ENCODE measurements at regions not wholly inside any gene's neighbourhood (a gene's known extent, or its start where the extent isn't known, plus 50 kb on each side); places are given as distances from the start of the nearest gene placed in this dataset.

DNA sequence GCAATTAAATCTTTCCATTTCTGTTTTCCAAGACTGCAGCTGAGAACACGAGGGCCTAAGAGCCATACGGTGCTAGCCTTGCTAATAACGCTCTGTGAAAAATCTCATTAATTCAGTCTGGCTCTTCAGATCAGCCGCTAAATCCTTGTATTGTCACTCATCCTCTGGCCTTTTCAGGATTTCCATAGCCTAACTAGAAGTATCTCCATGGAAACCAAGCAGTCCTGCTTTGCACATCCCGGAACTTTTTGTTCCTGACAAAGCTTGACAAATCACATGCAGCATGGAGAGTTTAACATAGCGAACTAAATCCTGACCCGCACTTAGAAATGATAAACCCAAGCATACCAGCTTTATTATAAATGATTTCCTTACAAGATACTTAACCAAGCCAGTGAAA, 383.7 kb downstream of the CD83 start:
- CTCF ChIA-PET = interaction anchor here (0.7 kb wide), 1 partner anchor 15 kb away, joined by 3 read pairs; no protein-coding TSS in a partner anchor
- H3K9me2 ChIP-seq (ENCODE audit: insufficient read depth) = no peaks in the 10 kb centered on the region
- RAD21 ChIA-PET (ENCODE audit: low non-redundant PET in 1 of 2, low total read pairs in 2 of 2, uncharacterized antibody in 2 of 2, unreplicated experiment in 2 of 2) = no interaction called here
- H3K79me2 ChIP-seq (ENCODE audit: insufficient read depth, low read length) = no peaks in the 10 kb centered on the region
- no peak overlapping the region for H3K4me3 ChIP-seq (replicated peaks in 1 of 2; ENCODE audit: low read depth in 1 of 2, low read length in 2 of 2)
- peaks cover 9 to 28% of the 10 kb centered on the region in 2 experiments for H3K4me1 ChIP-seq (ENCODE audit: control insufficient read depth in 1 of 2, insufficient read depth in 2 of 2, low read length in 2 of 2)
- TF ChIP-seq EZH2 (IDR thresholded peaks at IDR 0.05) = no peak
- no peak for TF ChIP-seq JUND (IDR thresholded peaks at IDR 0.05)
- TF ChIP-seq RAD21 (IDR thresholded peaks at IDR 0.05; ENCODE audit: low read depth) = no peak
- TF ChIP-seq, protein P1, sequence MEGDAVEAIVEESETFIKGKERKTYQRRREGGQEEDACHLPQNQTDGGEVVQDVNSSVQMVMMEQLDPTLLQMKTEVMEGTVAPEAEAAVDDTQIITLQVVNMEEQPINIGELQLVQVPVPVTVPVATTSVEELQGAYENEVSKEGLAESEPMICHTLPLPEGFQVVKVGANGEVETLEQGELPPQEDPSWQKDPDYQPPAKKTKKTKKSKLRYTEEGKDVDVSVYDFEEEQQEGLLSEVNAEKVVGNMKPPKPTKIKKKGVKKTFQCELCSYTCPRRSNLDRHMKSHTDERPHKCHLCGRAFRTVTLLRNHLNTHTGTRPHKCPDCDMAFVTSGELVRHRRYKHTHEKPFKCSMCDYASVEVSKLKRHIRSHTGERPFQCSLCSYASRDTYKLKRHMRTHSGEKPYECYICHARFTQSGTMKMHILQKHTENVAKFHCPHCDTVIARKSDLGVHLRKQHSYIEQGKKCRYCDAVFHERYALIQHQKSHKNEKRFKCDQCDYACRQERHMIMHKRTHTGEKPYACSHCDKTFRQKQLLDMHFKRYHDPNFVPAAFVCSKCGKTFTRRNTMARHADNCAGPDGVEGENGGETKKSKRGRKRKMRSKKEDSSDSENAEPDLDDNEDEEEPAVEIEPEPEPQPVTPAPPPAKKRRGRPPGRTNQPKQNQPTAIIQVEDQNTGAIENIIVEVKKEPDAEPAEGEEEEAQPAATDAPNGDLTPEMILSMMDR (IDR thresholded peaks at IDR 0.05 in 2 of 3, conservative IDR thresholded peaks at IDR 0.05 in 1 of 3; ENCODE audit: borderline replicate concordance in 1 of 3, insufficient read depth in 1 of 3, low read depth in 2 of 3, low read length in 2 of 3) = no peak
- no peaks in the 10 kb centered on the region for H3K27me3 ChIP-seq (ENCODE audit: insufficient read depth, low read length)
- intact Hi-C loops (cut with micrococcal nuclease) = no loop called here
- no peak overlapping the region for H2AFZ ChIP-seq (ENCODE audit: low read depth, low read length, poor library complexity, severe bottlenecking)
- no peaks in the 10 kb centered on the region for H4K20me1 ChIP-seq (ENCODE audit: insufficient read depth)
- BruUV-seq (replicated peaks) = no TSS peak
- H3K4me2 ChIP-seq (ENCODE audit: low read length) = no peak overlapping the region
- H3K9me3 ChIP-seq (ENCODE audit: control insufficient read depth in 1 of 2, insufficient read depth in 1 of 2, low read depth in 1 of 2, low read length in 2 of 2) = no peaks in the 10 kb centered on the region
- POLR2A ChIA-PET = no interaction called here
- no peak for ATAC-seq
- H3K9ac ChIP-seq (ENCODE audit: low read length) = no peak overlapping the region
- no peak for DNase-seq (ENCODE audit: low read depth, low spot score)
- no peak overlapping the region for H3K27ac ChIP-seq (ENCODE audit: low read depth, low read length)
- no peaks in the 10 kb centered on the region for H3K36me3 ChIP-seq (ENCODE audit: control insufficient read depth in 1 of 2, insufficient read depth in 2 of 2, low read length in 2 of 2)

DNA sequence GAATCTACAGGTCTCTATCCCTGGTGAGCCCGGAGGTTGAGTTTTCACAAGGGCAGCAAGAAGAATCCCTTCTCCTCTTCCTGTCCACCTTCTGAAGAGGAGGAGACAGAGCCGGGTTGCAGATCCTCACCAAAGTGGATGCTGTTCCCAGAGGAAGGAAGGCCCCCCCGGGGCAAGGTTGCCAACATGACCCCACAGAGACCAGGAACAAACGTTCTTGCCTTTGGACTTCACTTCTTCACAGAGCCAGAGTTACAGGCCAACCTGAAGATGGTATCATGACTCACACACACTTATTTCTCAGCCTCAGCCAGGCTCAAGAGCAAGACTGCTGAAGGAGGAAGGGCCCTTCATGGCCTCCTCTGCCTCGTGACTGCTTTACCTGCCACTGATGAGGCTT, 384.3 kb downstream of the CD83 start:
- no peaks in the 10 kb centered on the region for H3K9me2 ChIP-seq (ENCODE audit: insufficient read depth)
- no peak overlapping the region for H3K27ac ChIP-seq (ENCODE audit: low read depth, low read length)
- no peaks in the 10 kb centered on the region for H3K9me3 ChIP-seq (ENCODE audit: control insufficient read depth in 1 of 2, insufficient read depth in 1 of 2, low read depth in 1 of 2, low read length in 2 of 2)
- intact Hi-C loops (cut with micrococcal nuclease) = no loop called here
- H3K4me2 ChIP-seq (ENCODE audit: low read length) = peak overlapping the region; percentile 4; the same call in 1 of the 2 replicates
- no peak overlapping the region for H2AFZ ChIP-seq (ENCODE audit: low read depth, low read length, poor library complexity, severe bottlenecking)
- RAD21 ChIA-PET (ENCODE audit: low non-redundant PET in 1 of 2, low total read pairs in 2 of 2, uncharacterized antibody in 2 of 2, unreplicated experiment in 2 of 2) = no interaction called here
- DNase-seq (ENCODE audit: low read depth, low spot score) (no peak), ATAC-seq (no peak)
- H3K79me2 ChIP-seq (ENCODE audit: insufficient read depth, low read length) = no peaks in the 10 kb centered on the region
- H3K9ac ChIP-seq (ENCODE audit: low read length) = no peak overlapping the region
- H3K4me3 ChIP-seq (replicated peaks in 1 of 2; ENCODE audit: low read depth in 1 of 2, low read length in 2 of 2) = no peak overlapping the region
- POLR2A ChIA-PET = no interaction called here
- no peaks in the 10 kb centered on the region for H3K27me3 ChIP-seq (ENCODE audit: insufficient read depth, low read length)
- no peaks in the 10 kb centered on the region for H4K20me1 ChIP-seq (ENCODE audit: insufficient read depth)
- no TSS peak for BruUV-seq (replicated peaks)
- CTCF ChIA-PET = interaction anchor here (0.7 kb wide), 1 partner anchor 15 kb away, joined by 3 read pairs; no protein-coding TSS in a partner anchor
- no peaks in the 10 kb centered on the region for H3K36me3 ChIP-seq (ENCODE audit: control insufficient read depth in 1 of 2, insufficient read depth in 2 of 2, low read length in 2 of 2)
- peaks cover 9 to 28% of the 10 kb centered on the region in 2 experiments for H3K4me1 ChIP-seq (ENCODE audit: control insufficient read depth in 1 of 2, insufficient read depth in 2 of 2, low read length in 2 of 2)
- TF ChIP-seq SIN3A (IDR thresholded peaks at IDR 0.05; ENCODE audit: low read depth) (no peak), ZFX (IDR thresholded peaks at IDR 0.05) (no peak), ZNF274 (IDR thresholded peaks at IDR 0.05; ENCODE audit: low read depth, low read length) (no peak), YY1 (IDR thresholded peaks at IDR 0.05; ENCODE audit: extremely low read depth, insufficient replicate concordance, low read depth, low read length) (no peak), CBX3 (IDR thresholded peaks at IDR 0.05; ENCODE audit: low read depth) (no peak), TCF7L2 (IDR thresholded peaks at IDR 0.05; ENCODE audit: borderline replicate concordance, extremely low read depth, insufficient read depth, insufficient read length) (no peak), EZH2 (IDR thresholded peaks at IDR 0.05) (no peak), POLR2AphosphoS5 (IDR thresholded peaks at IDR 0.05; ENCODE audit: low read depth, low read length) (no peak), JUND (IDR thresholded peaks at IDR 0.05) (no peak), EGR1 (IDR thresholded peaks at IDR 0.05; ENCODE audit: low read depth) (no peak), EZH2phosphoT487 (IDR thresholded peaks at IDR 0.05; ENCODE audit: borderline replicate concordance) (no peak), SP1 (IDR thresholded peaks at IDR 0.05; ENCODE audit: low read depth) (no peak), RAD21 (IDR thresholded peaks at IDR 0.05; ENCODE audit: low read depth) (no peak)
- TF ChIP-seq, protein P2, sequence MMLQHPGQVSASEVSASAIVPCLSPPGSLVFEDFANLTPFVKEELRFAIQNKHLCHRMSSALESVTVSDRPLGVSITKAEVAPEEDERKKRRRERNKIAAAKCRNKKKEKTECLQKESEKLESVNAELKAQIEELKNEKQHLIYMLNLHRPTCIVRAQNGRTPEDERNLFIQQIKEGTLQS (IDR thresholded peaks at IDR 0.05) = no peak
- TF ChIP-seq, protein P3, sequence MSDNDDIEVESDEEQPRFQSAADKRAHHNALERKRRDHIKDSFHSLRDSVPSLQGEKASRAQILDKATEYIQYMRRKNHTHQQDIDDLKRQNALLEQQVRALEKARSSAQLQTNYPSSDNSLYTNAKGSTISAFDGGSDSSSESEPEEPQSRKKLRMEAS (IDR thresholded peaks at IDR 0.05) = no peak

All from HCT116 (cell line).